GM12878 (cell line): ENCODE measurements at regions not wholly inside any gene's neighbourhood (a gene's known extent, or its start where the extent isn't known, plus 50 kb on each side); places are given as distances from the start of the nearest gene placed in this dataset.

ENCODE experiments used
- ATAC-seq: fragments of 200-7000 bp; cut with Tn5 transposase; 3 replicates; pipeline ENCODE4 v1.9.1; 2020; ENCODE audit warnings: mild to moderate bottlenecking, moderate library complexity
- BruUV-seq: library from RNA; stranded (reverse); fragments of 400-500 nt; replicated peaks from 2 replicates; lab custom pipeline; 2021; lab: Mats Ljungman, UMichigan
- CTCF ChIA-PET: fragments of 300-600 bp; sonication (Branson Sonifier 250); formaldehyde crosslinking; extraction: SDS; loops from one replicate; lab custom pipeline; 2021; ENCODE audit warnings: inconsistent platforms; lab: Yijun Ruan, JAX
- POLR2A ChIA-PET: fragments of 350-600 bp; formaldehyde crosslinking; extraction: SDS; loops from one replicate; lab custom pipeline; 2021; ENCODE audit warnings: inconsistent platforms; lab: Charles Lee
- RAD21 ChIA-PET: fragments of 300-600 bp; sonication (Branson Sonifier 250); formaldehyde crosslinking; loops from one replicate; lab custom pipeline; 2023; ENCODE audit warnings: antibody characterized with exemption; ENCODE audit not compliant: unreplicated experiment; lab: Charles Lee
- SMC1A ChIA-PET: fragments of 300-600 bp; sonication (Branson Sonifier 250); formaldehyde crosslinking; loops from one replicate; lab custom pipeline; 2023; ENCODE audit not compliant: unreplicated experiment, uncharacterized antibody; lab: Charles Lee
- DNase-seq: peaks from one replicate; pipeline ENCODE4 v3.0.0-alpha.2; 2011; ENCODE audit warnings: low read depth, low spot score
- FAIRE-seq: peaks from 3 replicates; lab custom pipeline; 2011; peaks lifted over from hg19 to GRCh38; lab: Jason Lieb, UNC
- H2AFZ ChIP-seq: 2 replicates; pipeline ENCODE4 v1.6.0; 2011; ENCODE audit warnings: low read depth, low read length, control low read depth; ENCODE audit not compliant: control insufficient read depth
- H3K27ac ChIP-seq: 2 replicates; pipeline ENCODE4 v1.5.1; 2011; ENCODE audit warnings: control low read depth; ENCODE audit not compliant: control insufficient read depth, insufficient read depth
- H3K27me3 ChIP-seq, 2 experiments: replicated peaks in 1 of 2; 2 replicates each; pipeline versions ENCODE4 v1.6.0 to v1.6.1; 2011; ENCODE audit warnings: low read length in 1 of 2; ENCODE audit not compliant: control insufficient read depth in 2 of 2, insufficient read depth in 2 of 2
- H3K36me3 ChIP-seq, 2 experiments: 2 replicates each; pipeline ENCODE4 v1.5.1; 2011; ENCODE audit warnings: low read length in 1 of 2; ENCODE audit not compliant: control insufficient read depth in 2 of 2, insufficient read depth in 2 of 2
- H3K4me1 ChIP-seq: 2 replicates; pipeline ENCODE4 v1.6.1; 2011; ENCODE audit warnings: mild to moderate bottlenecking, low read length, moderate library complexity, mixed read lengths; ENCODE audit not compliant: control insufficient read depth, insufficient read depth
- H3K4me2 ChIP-seq: 2 replicates; pipeline ENCODE4 v1.6.0; 2011; ENCODE audit warnings: control low read depth; ENCODE audit not compliant: control insufficient read depth, insufficient read depth
- H3K4me3 ChIP-seq: fragments of 200-600 bp; sonication (generic); 2 replicates; pipeline ENCODE4 v1.5.1; 2016
- H3K79me2 ChIP-seq: 2 replicates; pipeline ENCODE4 v1.6.0; 2011; ENCODE audit warnings: low read length; ENCODE audit not compliant: control insufficient read depth, insufficient read depth
- H3K9ac ChIP-seq: 2 replicates; pipeline ENCODE4 v1.8.0; 2011; ENCODE audit warnings: low read length, control low read depth, mixed read lengths; ENCODE audit not compliant: control insufficient read depth, insufficient read depth
- H3K9me3 ChIP-seq: replicated peaks from 3 replicates; pipeline ENCODE4 v1.5.1; 2011; ENCODE audit warnings: mild to moderate bottlenecking, low read length; ENCODE audit not compliant: control insufficient read depth, insufficient read depth
- H4K20me1 ChIP-seq: 2 replicates; pipeline ENCODE4 v1.6.0; 2011; ENCODE audit not compliant: control insufficient read depth, insufficient read depth
- BHLHE40 ChIP-seq, 2 experiments: fragments of 450-650 bp in 1 of 2; IDR thresholded peaks; 2 replicates each; pipeline ENCODE4 v1.6.1; 2011 to 2017; ENCODE audit warnings: low read depth in 2 of 2, borderline replicate concordance in 1 of 2, improper control_type of control experiment in 1 of 2, low read length in 1 of 2, mild to moderate bottlenecking in 1 of 2
- CBX5 ChIP-seq: sonication (generic); IDR thresholded peaks from 2 replicates; pipeline ENCODE4 v1.6.1; 2016; ENCODE audit warnings: low read depth, moderate library complexity, mild to moderate bottlenecking, inconsistent platforms
- E2F8 ChIP-seq: fragments of 450-650 bp; IDR thresholded peaks from 2 replicates; pipeline ENCODE4 v1.6.1; 2018; ENCODE audit warnings: mild to moderate bottlenecking, low read depth, moderate library complexity; ENCODE audit not compliant: partially characterized antibody
- EED ChIP-seq: sonication (generic); IDR thresholded peaks from 2 replicates; pipeline ENCODE4 v1.6.1; 2016; ENCODE audit warnings: antibody characterized with exemption, low read depth
- EP300 ChIP-seq, 2 experiments: fragments of 150-350 bp in 1 of 2; IDR thresholded peaks; 2 replicates each; pipeline ENCODE4 v1.6.1; 2011 to 2012; ENCODE audit warnings: low read depth in 2 of 2, low read length in 2 of 2, borderline replicate concordance in 1 of 2, improper control_type of control experiment in 1 of 2, inconsistent platforms in 1 of 2; ENCODE audit not compliant: control insufficient read depth in 1 of 2
- ETV6 ChIP-seq, 2 experiments: fragments of 450-650 bp in 1 of 2; IDR thresholded peaks in 1 of 2; conservative IDR thresholded peaks in 1 of 2; 2 replicates each; pipeline ENCODE4 v1.6.1; 2014; ENCODE audit warnings: antibody characterized with exemption in 1 of 2, borderline replicate concordance in 1 of 2, low read depth in 1 of 2, mild to moderate bottlenecking in 1 of 2, moderate library complexity in 1 of 2
- IKZF2 ChIP-seq, 2 experiments: fragments of 450-650 bp; IDR thresholded peaks; 2 replicates each; pipeline ENCODE4 v1.6.1; 2017; ENCODE audit warnings: mild to moderate bottlenecking in 2 of 2, moderate library complexity in 2 of 2
- MEF2B ChIP-seq: fragments of 450-650 bp; IDR thresholded peaks from 2 replicates; pipeline ENCODE4 v1.6.1; 2018; ENCODE audit warnings: mild to moderate bottlenecking, moderate library complexity; ENCODE audit not compliant: partially characterized antibody, poor library complexity, severe bottlenecking
- NFXL1 ChIP-seq: fragments of 450-650 bp; IDR thresholded peaks from 2 replicates; pipeline ENCODE4 v1.6.1; 2017; ENCODE audit warnings: antibody characterized with exemption, mild to moderate bottlenecking, borderline replicate concordance
- PML ChIP-seq: IDR thresholded peaks from 2 replicates; pipeline ENCODE4 v1.6.1; 2012; ENCODE audit warnings: low read length, inconsistent platforms
- SIN3A ChIP-seq: IDR thresholded peaks from 2 replicates; pipeline ENCODE4 v1.6.1; 2012; ENCODE audit warnings: low read depth, low read length, improper control_type of control experiment
- SPI1 ChIP-seq: IDR thresholded peaks from 2 replicates; pipeline ENCODE4 v1.6.1; 2011; ENCODE audit warnings: low read depth, mild to moderate bottlenecking, low read length, moderate library complexity, borderline replicate concordance; ENCODE audit not compliant: insufficient read depth
- YY1 ChIP-seq: IDR thresholded peaks from 2 replicates; pipeline ENCODE4 v1.6.1; 2011; ENCODE audit warnings: low read depth, mild to moderate bottlenecking, low read length
- ZNF217 ChIP-seq: fragments of 450-650 bp; IDR thresholded peaks from 2 replicates; pipeline ENCODE4 v1.6.1; 2017; ENCODE audit warnings: antibody characterized with exemption, mild to moderate bottlenecking
- ZNF622 ChIP-seq: fragments of 450-650 bp; IDR thresholded peaks from 2 replicates; pipeline ENCODE4 v1.6.1; 2017; ENCODE audit warnings: mild to moderate bottlenecking, inconsistent platforms
- WGBS: methylation state at CpG from one replicate; pipeline ENCODE4 v1.1.6; 2016; ENCODE audit warnings: low lambda C conversion rate; ENCODE audit not compliant: insufficient replicate concordance, insufficient coverage; ENCODE audit errors: missing lambda C conversion rate; 5-methylcytosine and 5-hydroxymethylcytosine counted together
- in situ Hi-C: fragments of 300-500 bp; cut with MboI; formaldehyde crosslinking; loops from 9 replicates; pipeline ENCODE4 v1.14.3; 2018; ENCODE audit warnings: mixed read lengths
- intact Hi-C: fragments of 100-400 bp; cut with micrococcal nuclease; formaldehyde crosslinking; loops from one replicate; pipeline ENCODE4 v1.14.2; 2022; ENCODE audit not compliant: unreplicated experiment
- TF ChIP-seq, protein P1 (sequence below): IDR thresholded peaks from 2 replicates; pipeline ENCODE4 v1.6.1; 2011; ENCODE audit warnings: low read depth, mild to moderate bottlenecking, low read length, moderate library complexity, borderline replicate concordance; ENCODE audit errors: extremely low read depth
- TF ChIP-seq, protein P2 (sequence below): fragments of 450-650 bp; IDR thresholded peaks from 2 replicates; pipeline ENCODE4 v1.6.1; 2014; ENCODE audit warnings: mild to moderate bottlenecking
- TF ChIP-seq, protein P3 (sequence below): IDR thresholded peaks from 2 replicates; pipeline ENCODE4 v1.6.1; 2012; ENCODE audit warnings: low read depth, low read length, improper control_type of control experiment

GRCh38 chr4:188804861-188805260, 665.6 kb downstream of the TRIML1 start:
- WGBS = 18% methylated on average over 4 of the region's 4 CpGs

More at GRCh38 chr4:188804861-188805260, 665.6 kb downstream of the TRIML1 start:
- BruUV-seq = no TSS peak
- Histone ChIP-seq H3K27ac (no peak overlapping the region), H2AFZ (no peak overlapping the region), H3K4me2 (no peak overlapping the region), H3K9me3 (no peaks in the 10 kb centered on the region), H3K27me3 (no peaks in the 10 kb centered on the region), H3K36me3 (no peaks in the 10 kb centered on the region), H3K4me3 (no peak overlapping the region)
- ChIA-PET RAD21 (no interaction called here), POLR2A (no interaction called here)
- no peak for ATAC-seq
- TF ChIP-seq ETV6 (conservative IDR thresholded peaks at IDR 0.05 in 1 of 2, IDR thresholded peaks at IDR 0.05 in 1 of 2; ENCODE audit: borderline replicate concordance in 1 of 2, low read depth in 1 of 2) = no peak
- TF ChIP-seq, protein P1, sequence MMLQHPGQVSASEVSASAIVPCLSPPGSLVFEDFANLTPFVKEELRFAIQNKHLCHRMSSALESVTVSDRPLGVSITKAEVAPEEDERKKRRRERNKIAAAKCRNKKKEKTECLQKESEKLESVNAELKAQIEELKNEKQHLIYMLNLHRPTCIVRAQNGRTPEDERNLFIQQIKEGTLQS = no peak
- TF ChIP-seq, protein P2, sequence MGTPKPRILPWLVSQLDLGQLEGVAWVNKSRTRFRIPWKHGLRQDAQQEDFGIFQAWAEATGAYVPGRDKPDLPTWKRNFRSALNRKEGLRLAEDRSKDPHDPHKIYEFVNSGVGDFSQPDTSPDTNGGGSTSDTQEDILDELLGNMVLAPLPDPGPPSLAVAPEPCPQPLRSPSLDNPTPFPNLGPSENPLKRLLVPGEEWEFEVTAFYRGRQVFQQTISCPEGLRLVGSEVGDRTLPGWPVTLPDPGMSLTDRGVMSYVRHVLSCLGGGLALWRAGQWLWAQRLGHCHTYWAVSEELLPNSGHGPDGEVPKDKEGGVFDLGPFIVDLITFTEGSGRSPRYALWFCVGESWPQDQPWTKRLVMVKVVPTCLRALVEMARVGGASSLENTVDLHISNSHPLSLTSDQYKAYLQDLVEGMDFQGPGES = no peak
- no peak for TF ChIP-seq MEF2B
- TF ChIP-seq NFXL1 = no peak
- no peak for TF ChIP-seq EP300 (IDR thresholded peaks at IDR 0.05; ENCODE audit: borderline replicate concordance in 1 of 2, control insufficient read depth in 1 of 2, low read depth in 2 of 2, low read length in 2 of 2)
- TF ChIP-seq BHLHE40 (IDR thresholded peaks at IDR 0.05; ENCODE audit: borderline replicate concordance in 1 of 2, low read depth in 2 of 2, low read length in 1 of 2) = no peak
- TF ChIP-seq EED = no peak
- TF ChIP-seq CBX5 = no peak
- TF ChIP-seq YY1 = no peak
- no peak for TF ChIP-seq SIN3A
- TF ChIP-seq, protein P3, sequence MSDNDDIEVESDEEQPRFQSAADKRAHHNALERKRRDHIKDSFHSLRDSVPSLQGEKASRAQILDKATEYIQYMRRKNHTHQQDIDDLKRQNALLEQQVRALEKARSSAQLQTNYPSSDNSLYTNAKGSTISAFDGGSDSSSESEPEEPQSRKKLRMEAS = no peak
- TF ChIP-seq SPI1 = no peak
- TF ChIP-seq E2F8 = no peak
- TF ChIP-seq IKZF2 (IDR thresholded peaks at IDR 0.05) = no peak
- TF ChIP-seq ZNF622 = no peak
- no peak for TF ChIP-seq PML
- no peak for TF ChIP-seq ZNF217
- TF ChIP-seq, all 136 proteins: peak for 0
- Histone ChIP-seq H3K9ac (no peak overlapping the region), H3K79me2 (no peaks in the 10 kb centered on the region), H4K20me1 (no peaks in the 10 kb centered on the region), H3K4me1 (no peaks in the 10 kb centered on the region)
- intact Hi-C loops (no loop called here), in situ Hi-C loops (no loop called here)
- DNase-seq (no peak), FAIRE-seq (no peak)
- CTCF ChIA-PET = no interaction called here
- SMC1A ChIA-PET = no interaction called here
